Neural cell (in vitro differentiated cells): ENCODE measurements at regions not wholly inside any gene's neighbourhood (a gene's known extent, or its start where the extent isn't known, plus 50 kb on each side); places are given as distances from the start of the nearest gene placed in this dataset.

ENCODE experiments used
- H2AFZ ChIP-seq: fragments of 200-600, 300-800 bp; sonication (generic), shearing (Covaris generic); 2 replicates; pipeline ENCODE4 v1.6.0; 2014; ENCODE audit warnings: low read depth, mild to moderate bottlenecking, antibody characterized with exemption, low read length, moderate library complexity
- H3F3A ChIP-seq: fragments of 200-600 bp; shearing (Covaris generic); 2 replicates; pipeline ENCODE4 v1.6.1; 2016; ENCODE audit warnings: mild to moderate bottlenecking, moderate library complexity, mixed read lengths, antibody characterized with exemption, low read length; ENCODE audit not compliant: insufficient read depth, poor library complexity, severe bottlenecking
- H3K27ac ChIP-seq: fragments of 200-600, 300-800 bp; sonication (generic), shearing (Covaris generic); 2 replicates; pipeline ENCODE4 v1.5.1; 2014; ENCODE audit warnings: mild to moderate bottlenecking, low read length, moderate library complexity
- H3K27me3 ChIP-seq: fragments of 300-800, 200-600 bp; sonication (generic), shearing (Covaris generic); 2 replicates; pipeline ENCODE4 v1.6.0; 2014; ENCODE audit warnings: mild to moderate bottlenecking, low read depth, low read length, moderate library complexity; ENCODE audit not compliant: insufficient read depth
- H3K36me3 ChIP-seq: fragments of 300-800, 200-600 bp; sonication (generic), shearing (Covaris generic); 2 replicates; pipeline ENCODE4 v1.5.1; 2014; ENCODE audit warnings: mild to moderate bottlenecking, antibody characterized with exemption, low read length, moderate library complexity; ENCODE audit not compliant: insufficient read depth
- H3K4me2 ChIP-seq: fragments of 300-800, 200-600 bp; sonication (generic), shearing (Covaris generic); 2 replicates; pipeline ENCODE4 v1.6.0; 2014; ENCODE audit warnings: mild to moderate bottlenecking, low read length
- H3K4me3 ChIP-seq: fragments of 300-800, 200-600 bp; sonication (generic), shearing (Covaris generic); 2 replicates; pipeline ENCODE4 v1.5.1; 2014; ENCODE audit warnings: mild to moderate bottlenecking, low read length, moderate library complexity
- H3K79me2 ChIP-seq: fragments of 200-600 bp; shearing (Covaris generic); replicated peaks from 2 replicates; pipeline ENCODE4 v1.6.0; 2014; ENCODE audit warnings: mild to moderate bottlenecking, low read length, moderate library complexity; ENCODE audit not compliant: insufficient read depth
- H3K9ac ChIP-seq: fragments of 300-800, 200-600 bp; sonication (generic), shearing (Covaris generic); 2 replicates; pipeline ENCODE4 v1.6.1; 2016; ENCODE audit warnings: mild to moderate bottlenecking, low read length, mixed read lengths
- H3K9me2 ChIP-seq: fragments of 200-600 bp; shearing (Covaris generic); 2 replicates; pipeline ENCODE4 v1.6.1; 2016; ENCODE audit warnings: mild to moderate bottlenecking, low read length, mixed read lengths; ENCODE audit not compliant: insufficient read depth
- H3K9me3 ChIP-seq: fragments of 200-600, 300-800 bp; sonication (generic), shearing (Covaris generic); 2 replicates; pipeline ENCODE4 v1.6.1; 2016; ENCODE audit warnings: mild to moderate bottlenecking, mixed run types, low read length, moderate library complexity, mixed read lengths
- H4K20me1 ChIP-seq: fragments of 200-600 bp; shearing (Covaris generic); 2 replicates; pipeline ENCODE4 v1.6.1; 2016; ENCODE audit warnings: mild to moderate bottlenecking, mixed run types; ENCODE audit not compliant: insufficient read depth
- CTCF ChIP-seq: fragments of 450-650 bp; IDR thresholded peaks from 2 replicates; pipeline ENCODE4 v1.5.1; 2014; ENCODE audit warnings: antibody characterized with exemption, mild to moderate bottlenecking, moderate library complexity; ENCODE audit not compliant: poor library complexity, severe bottlenecking
- EP300 ChIP-seq: fragments of 450-650 bp; conservative IDR thresholded peaks from 2 replicates; pipeline ENCODE4 v1.6.1; 2014; ENCODE audit warnings: antibody characterized with exemption, mild to moderate bottlenecking, moderate library complexity; ENCODE audit not compliant: poor library complexity, severe bottlenecking
- EZH2 ChIP-seq: fragments of 200-600, 300-800 bp; shearing (Covaris generic), sonication (generic); IDR thresholded peaks from 2 replicates; pipeline ENCODE4 v1.6.1; 2014; ENCODE audit warnings: antibody characterized with exemption, low read length, borderline replicate concordance, mild to moderate bottlenecking; ENCODE audit not compliant: insufficient read depth, poor library complexity, severe bottlenecking
- MXI1 ChIP-seq: fragments of 450-650 bp; conservative IDR thresholded peaks from 2 replicates; pipeline ENCODE4 v1.6.1; 2014; ENCODE audit warnings: antibody characterized with exemption, mild to moderate bottlenecking; ENCODE audit not compliant: poor library complexity, severe bottlenecking
- POLR2AphosphoS5 ChIP-seq: IDR thresholded peaks from 2 replicates; pipeline ENCODE4 v1.6.1; 2012
- RAD21 ChIP-seq: fragments of 450-650 bp; conservative IDR thresholded peaks from 2 replicates; pipeline ENCODE4 v1.6.1; 2014; ENCODE audit warnings: antibody characterized with exemption, mild to moderate bottlenecking, moderate library complexity
- REST ChIP-seq: IDR thresholded peaks from 2 replicates; pipeline ENCODE4 v1.6.1; 2012; ENCODE audit warnings: borderline replicate concordance
- SMC3 ChIP-seq: fragments of 450-650 bp; conservative IDR thresholded peaks from 2 replicates; pipeline ENCODE4 v1.6.1; 2014; ENCODE audit warnings: antibody characterized with exemption, mild to moderate bottlenecking, moderate library complexity; ENCODE audit not compliant: poor library complexity
- TAF1 ChIP-seq: IDR thresholded peaks from 2 replicates; pipeline ENCODE4 v1.6.1; 2012; ENCODE audit warnings: low read depth

GRCh38 chr14:43243168-43243567 lies 1263.9 kb downstream of the FSCB start:
- TF ChIP-seq SMC3 = no peak
- no peak for TF ChIP-seq CTCF
- TF ChIP-seq TAF1 = no peak
- Histone ChIP-seq H3K79me2 (no peaks in the 10 kb centered on the region), H3K4me2 (no peak overlapping the region), H3K9me3 (no peaks in the 10 kb centered on the region), H4K20me1 (no peaks in the 10 kb centered on the region), H3K36me3 (no peaks in the 10 kb centered on the region), H3K9me2 (no peaks in the 10 kb centered on the region), H3F3A (no peaks in the 10 kb centered on the region), H3K4me3 (no peak overlapping the region), H2AFZ (no peak overlapping the region), H3K27ac (no peak overlapping the region), H3K9ac (no peak overlapping the region), H3K27me3 (no peaks in the 10 kb centered on the region)

GRCh38 chr14:43232261-43232660 lies 1274.8 kb downstream of the FSCB start:
- Histone ChIP-seq H3K9me3 (no peaks in the 10 kb centered on the region), H3K4me3 (no peak overlapping the region), H3K36me3 (no peaks in the 10 kb centered on the region), H3F3A (no peaks in the 10 kb centered on the region), H3K27ac (no peak overlapping the region), H3K9me2 (no peaks in the 10 kb centered on the region), H2AFZ (no peak overlapping the region), H3K79me2 (no peaks in the 10 kb centered on the region), H4K20me1 (no peaks in the 10 kb centered on the region), H3K4me2 (no peak overlapping the region), H3K9ac (no peak overlapping the region), H3K27me3 (no peaks in the 10 kb centered on the region)
- TF ChIP-seq EP300 (no peak), SMC3 (no peak), CTCF (no peak), RAD21 (no peak), EZH2 (no peak)

- Histone ChIP-seq H3K36me3 (no peaks in the 10 kb centered on the region), H3K4me2 (no peak overlapping the region), H3K27me3 (no peaks in the 10 kb centered on the region), H3F3A (no peaks in the 10 kb centered on the region), H3K9me3 (no peaks in the 10 kb centered on the region), H3K27ac (no peak overlapping the region), H4K20me1 (no peaks in the 10 kb centered on the region), H3K79me2 (no peaks in the 10 kb centered on the region), H3K9me2 (no peaks in the 10 kb centered on the region), H3K4me3 (no peak overlapping the region), H2AFZ (no peak overlapping the region), H3K9ac (no peak overlapping the region)
- no peak for TF ChIP-seq REST
- no peak for TF ChIP-seq POLR2AphosphoS5
- TF ChIP-seq CTCF = no peak
- TF ChIP-seq EP300 = no peak
- TF ChIP-seq EZH2 = no peak
- TF ChIP-seq TAF1 = no peak
- no peak for TF ChIP-seq MXI1
- TF ChIP-seq SMC3 = no peak
Observed at GRCh38 chr14:43215524-43215923, 1291.6 kb downstream of the FSCB start.
